Natural killer cell (primary cell): ENCODE measurements at regions not wholly inside any gene's neighbourhood (a gene's known extent, or its start where the extent isn't known, plus 50 kb on each side); places are given as distances from the start of the nearest gene placed in this dataset.

ENCODE experiments used
- ATAC-seq, 3 donors: fragments of 150-1000 bp in 2 of 3; fragments of 200-7000 bp in 1 of 3; cut with Tn5 transposase; 1 replicate in 1 of 3; 2 replicates in 2 of 3; pipeline ENCODE4 v1.10.0; 2021; ENCODE audit warnings: mild to moderate bottlenecking in 2 of 3, moderate library complexity in 2 of 3
- DNase-seq, 2 donors: peaks; one replicate each; pipeline versions ENCODE4 v3.0.0 to v3.0.0-alpha.2; 2013 to 2021; ENCODE audit warnings: mixed read lengths in 1 of 2
- H3K27ac ChIP-seq: one replicate; pipeline ENCODE4 v1.5.1; 2013; ENCODE audit warnings: mild to moderate bottlenecking, low read length
- H3K27me3 ChIP-seq: one replicate; pipeline ENCODE4 v1.6.1; 2013; ENCODE audit warnings: low read length; ENCODE audit not compliant: control insufficient read depth, insufficient read depth
- H3K36me3 ChIP-seq: one replicate; pipeline ENCODE4 v1.6.1; 2013; ENCODE audit warnings: low read length; ENCODE audit not compliant: control insufficient read depth, insufficient read depth
- H3K4me1 ChIP-seq: one replicate; pipeline ENCODE4 v1.6.1; 2013; ENCODE audit warnings: low read length; ENCODE audit not compliant: control insufficient read depth, insufficient read depth
- H3K4me3 ChIP-seq: one replicate; pipeline ENCODE4 v1.5.1; 2013; ENCODE audit warnings: low read length
- H3K9me3 ChIP-seq: one replicate; pipeline ENCODE4 v1.6.1; 2013; ENCODE audit warnings: low read length; ENCODE audit not compliant: control insufficient read depth, insufficient read depth
- H3K27ac Mint-ChIP-seq, 2 donors: one replicate each; pipeline ENCODE4 v1.8.0; 2022; ENCODE audit warnings: mild to moderate bottlenecking in 2 of 2, mixed read lengths in 2 of 2, moderate library complexity in 1 of 2
- H3K27me3 Mint-ChIP-seq, 2 donors: one replicate each; pipeline ENCODE4 v1.8.0; 2022; ENCODE audit warnings: low read depth in 2 of 2, mixed read lengths in 2 of 2
- H3K36me3 Mint-ChIP-seq: one replicate; pipeline ENCODE4 v1.8.0; 2022; ENCODE audit warnings: mixed read lengths
- H3K4me1 Mint-ChIP-seq, 2 donors: one replicate each; pipeline ENCODE4 v1.8.0; 2022; ENCODE audit warnings: mixed read lengths in 2 of 2
- H3K4me3 Mint-ChIP-seq: one replicate; pipeline ENCODE4 v1.8.0; 2022; ENCODE audit warnings: mild to moderate bottlenecking, moderate library complexity, mixed read lengths
- H3K9me3 Mint-ChIP-seq, 2 donors: one replicate each; pipeline ENCODE4 v1.8.0; 2022; ENCODE audit warnings: mixed read lengths in 2 of 2
- WGBS: methylation state at CpG from one replicate; pipeline ENCODE4 v1.1.7; 2013; ENCODE audit warnings: missing lambda C conversion rate; ENCODE audit not compliant: insufficient coverage; 5-methylcytosine and 5-hydroxymethylcytosine counted together
- intact Hi-C: fragments of 100-400 bp; cut with micrococcal nuclease; formaldehyde crosslinking; loops from one replicate; pipeline ENCODE4 v1.14.2; 2022
- TF ChIP-seq, protein P1 (sequence below): fragments of 200-600 bp; IDR thresholded peaks from one replicate; pipeline ENCODE4 v1.8.0; 2022; ENCODE audit warnings: antibody characterized with exemption

DNA sequence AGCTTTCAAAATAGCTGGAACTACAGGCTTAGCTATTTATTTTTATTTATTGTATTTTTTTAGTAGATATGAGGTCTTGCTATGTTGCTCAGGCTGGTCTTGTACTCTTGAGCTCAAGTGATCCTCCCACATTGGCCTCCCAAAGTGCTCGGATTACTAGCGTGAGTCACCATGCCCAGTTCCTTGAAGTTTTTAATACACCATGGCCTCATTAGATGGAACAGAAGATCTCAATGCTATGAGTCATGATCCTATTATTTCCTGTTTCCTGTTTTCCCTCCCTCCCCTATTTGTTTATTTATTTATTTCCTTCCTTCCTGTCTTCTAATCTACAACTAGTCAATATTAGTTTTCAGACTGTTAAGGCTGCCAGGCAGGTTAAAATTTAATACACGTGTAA lies 309.0 kb downstream of the CMPK2 start:
- TF ChIP-seq, protein P1, sequence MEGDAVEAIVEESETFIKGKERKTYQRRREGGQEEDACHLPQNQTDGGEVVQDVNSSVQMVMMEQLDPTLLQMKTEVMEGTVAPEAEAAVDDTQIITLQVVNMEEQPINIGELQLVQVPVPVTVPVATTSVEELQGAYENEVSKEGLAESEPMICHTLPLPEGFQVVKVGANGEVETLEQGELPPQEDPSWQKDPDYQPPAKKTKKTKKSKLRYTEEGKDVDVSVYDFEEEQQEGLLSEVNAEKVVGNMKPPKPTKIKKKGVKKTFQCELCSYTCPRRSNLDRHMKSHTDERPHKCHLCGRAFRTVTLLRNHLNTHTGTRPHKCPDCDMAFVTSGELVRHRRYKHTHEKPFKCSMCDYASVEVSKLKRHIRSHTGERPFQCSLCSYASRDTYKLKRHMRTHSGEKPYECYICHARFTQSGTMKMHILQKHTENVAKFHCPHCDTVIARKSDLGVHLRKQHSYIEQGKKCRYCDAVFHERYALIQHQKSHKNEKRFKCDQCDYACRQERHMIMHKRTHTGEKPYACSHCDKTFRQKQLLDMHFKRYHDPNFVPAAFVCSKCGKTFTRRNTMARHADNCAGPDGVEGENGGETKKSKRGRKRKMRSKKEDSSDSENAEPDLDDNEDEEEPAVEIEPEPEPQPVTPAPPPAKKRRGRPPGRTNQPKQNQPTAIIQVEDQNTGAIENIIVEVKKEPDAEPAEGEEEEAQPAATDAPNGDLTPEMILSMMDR: no peak
- Histone ChIP-seq H3K4me3 (no peak overlapping the region), H3K36me3 (no peaks in the 10 kb centered on the region), H3K4me1 (no peaks in the 10 kb centered on the region), H3K9me3 (no peaks in the 10 kb centered on the region), H3K27ac (no peak overlapping the region), H3K27me3 (no peaks in the 10 kb centered on the region)
- intact Hi-C loops: no loop called here
- Mint-ChIP-seq H3K36me3 (no peaks in the 10 kb centered on the region), H3K27ac (no peak overlapping the region), H3K4me1 (no peaks in the 10 kb centered on the region), H3K9me3 (no peaks in the 10 kb centered on the region), H3K27me3 (no peaks in the 10 kb centered on the region), H3K4me3 (no peak overlapping the region)
- 83% methylated on average over 3 of the region's 3 CpGs for WGBS
- no peak for ATAC-seq
- DNase-seq: no peak

DNA sequence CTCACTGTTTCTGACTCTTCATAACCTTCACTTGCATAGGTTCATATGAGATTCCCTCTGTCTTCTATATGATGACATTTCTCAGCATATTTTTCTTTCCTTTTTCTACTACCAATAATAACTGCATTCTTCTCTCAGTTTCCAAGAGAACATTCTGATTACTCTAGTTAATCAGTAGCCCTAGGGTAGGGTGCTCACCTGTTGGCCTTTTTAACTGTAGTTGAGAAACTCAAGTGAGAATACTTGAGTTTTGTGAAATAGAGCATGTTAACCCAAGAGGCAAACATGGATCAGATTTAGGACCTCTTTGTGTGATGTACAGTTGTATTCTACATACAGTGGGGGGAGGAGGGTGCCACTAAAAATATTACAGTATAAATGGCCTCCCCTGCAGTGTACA lies 308.0 kb downstream of the CMPK2 start:
- Histone ChIP-seq H3K36me3 (no peaks in the 10 kb centered on the region), H3K4me1 (no peaks in the 10 kb centered on the region), H3K27me3 (no peaks in the 10 kb centered on the region), H3K27ac (no peak overlapping the region), H3K9me3 (no peaks in the 10 kb centered on the region), H3K4me3 (no peak overlapping the region)
- Mint-ChIP-seq H3K27ac (no peak overlapping the region), H3K9me3 (no peaks in the 10 kb centered on the region), H3K27me3 (no peaks in the 10 kb centered on the region), H3K4me1 (no peaks in the 10 kb centered on the region), H3K4me3 (no peak overlapping the region), H3K36me3 (no peaks in the 10 kb centered on the region)
- DNase-seq (no peak), ATAC-seq (no peak)
- intact Hi-C loops: no loop called here
- TF ChIP-seq, protein P1: no peak

DNA sequence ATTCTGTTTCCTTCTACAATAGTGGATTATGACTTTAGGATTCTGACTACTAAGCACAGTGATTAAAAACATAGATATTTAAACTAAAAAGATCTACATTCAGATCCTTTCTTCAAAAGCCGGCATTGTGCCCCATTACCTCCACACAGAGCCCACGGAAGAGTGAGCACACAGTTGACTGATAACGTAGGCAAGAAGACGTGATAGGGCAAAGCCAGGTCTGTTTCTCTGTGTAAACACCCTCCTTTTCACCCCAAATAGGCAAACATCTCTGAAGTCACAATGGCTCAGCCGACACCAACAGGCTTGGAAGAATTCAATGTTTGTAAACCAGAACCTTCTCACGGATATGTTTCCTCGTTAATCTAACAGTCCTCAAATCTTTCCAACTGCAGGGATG lies 302.9 kb downstream of the CMPK2 start:
- 74% methylated on average over 6 of the region's 7 CpGs for WGBS
- Histone ChIP-seq H3K9me3 (no peaks in the 10 kb centered on the region), H3K27me3 (no peaks in the 10 kb centered on the region), H3K36me3 (no peaks in the 10 kb centered on the region), H3K4me1 (no peaks in the 10 kb centered on the region), H3K4me3 (no peak overlapping the region), H3K27ac (no peak overlapping the region)
- ATAC-seq (no peak), DNase-seq (no peak)
- H3K36me3 Mint-ChIP-seq: no peaks in the 10 kb centered on the region
- H3K27ac Mint-ChIP-seq: no peak overlapping the region
- intact Hi-C loops: no loop called here
- H3K4me1 Mint-ChIP-seq: no peaks in the 10 kb centered on the region
- TF ChIP-seq, protein P1: no peak
- peaks cover 0 to 4% of the 10 kb centered on the region in 2 donors for H3K9me3 Mint-ChIP-seq
- no peak overlapping the region for H3K4me3 Mint-ChIP-seq
- H3K27me3 Mint-ChIP-seq: peaks cover 0 to 7% of the 10 kb centered on the region in 2 donors

DNA sequence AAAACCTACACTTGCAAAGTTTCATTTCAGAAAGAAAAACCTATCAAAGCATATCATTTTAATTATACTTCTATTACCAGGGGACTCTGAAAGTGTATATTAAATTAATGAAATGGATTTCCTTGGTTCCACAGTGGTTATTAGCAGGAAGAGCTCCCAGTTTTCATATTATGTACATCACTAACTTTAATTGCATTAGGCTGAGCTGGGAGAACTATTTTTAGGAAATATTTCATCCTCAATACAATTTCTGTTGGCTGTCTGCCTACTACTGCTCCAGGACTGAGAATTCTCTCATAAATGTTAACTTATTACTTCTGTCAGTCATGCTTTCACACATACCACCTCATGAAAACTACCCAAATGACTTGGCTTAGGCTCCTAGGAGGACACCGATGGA lies 301.4 kb downstream of the CMPK2 start:
- Mint-ChIP-seq H3K27ac (no peak overlapping the region), H3K36me3 (no peaks in the 10 kb centered on the region), H3K4me1 (no peaks in the 10 kb centered on the region), H3K27me3 (peaks cover 0 to 7% of the 10 kb centered on the region in 2 donors), H3K9me3 (peaks cover 0 to 4% of the 10 kb centered on the region in 2 donors), H3K4me3 (no peak overlapping the region)
- DNase-seq (no peak), ATAC-seq (no peak)
- TF ChIP-seq, protein P1: no peak
- H3K36me3 ChIP-seq: no peaks in the 10 kb centered on the region
- intact Hi-C loops: no loop called here
- no peaks in the 10 kb centered on the region for H3K9me3 ChIP-seq
- H3K4me1 ChIP-seq: no peaks in the 10 kb centered on the region
- H3K27ac ChIP-seq: no peak overlapping the region
- H3K4me3 ChIP-seq: no peak overlapping the region
- no peaks in the 10 kb centered on the region for H3K27me3 ChIP-seq
- 86% methylated on average over 1 of the region's 1 CpG for whole genome bisulfite sequencing
